Lower lobe of right lung (tissue), 2 donors: ENCODE measurements at regions not wholly inside any gene's neighbourhood (a gene's known extent, or its start where the extent isn't known, plus 50 kb on each side); places are given as distances from the start of the nearest gene placed in this dataset.

Experiments used
- ATAC-seq, 2 donors: fragments of 200-7000 bp; cut with Tn5 transposase; one replicate each; pipeline ENCODE4 v1.9.1; 2020 to 2022; ENCODE audit warnings: mild to moderate bottlenecking in 2 of 2, moderate library complexity in 2 of 2
- DNase-seq: peaks from one replicate; pipeline ENCODE4 v3.0.0-alpha.2; 2020
- H3K27ac ChIP-seq: fragments of 200-600 bp; one replicate; pipeline ENCODE4 v1.8.0; 2022
- H3K27me3 ChIP-seq: fragments of 200-600 bp; one replicate; pipeline ENCODE4 v1.8.0; 2022; ENCODE audit warnings: low read depth
- H3K36me3 ChIP-seq: fragments of 200-600 bp; one replicate; pipeline ENCODE4 v1.8.0; 2022; ENCODE audit warnings: mild to moderate bottlenecking
- H3K4me1 ChIP-seq: fragments of 200-600 bp; one replicate; pipeline ENCODE4 v1.8.0; 2022
- H3K4me3 ChIP-seq: fragments of 200-600 bp; one replicate; pipeline ENCODE4 v1.8.0; 2022; ENCODE audit warnings: mild to moderate bottlenecking
- H3K9me3 ChIP-seq: fragments of 200-600 bp; one replicate; pipeline ENCODE4 v1.8.0; 2022
- CTCF ChIP-seq: fragments of 200-600 bp; IDR thresholded peaks from one replicate; pipeline ENCODE4 v1.8.0; 2022; ENCODE audit warnings: antibody characterized with exemption, mild to moderate bottlenecking
- intact Hi-C: fragments of 100-400 bp; cut with DNase I; formaldehyde crosslinking; loops from one replicate; pipeline ENCODE4 v1.11.0; 2022
- donor health status: DM: no; HTN: yes; CAD: no; lungs with severe emphysema.

- Histone ChIP-seq H3K27me3 (no peaks in the 10 kb centered on the region), H3K4me1 (no peaks in the 10 kb centered on the region), H3K9me3 (no peaks in the 10 kb centered on the region), H3K36me3 (no peaks in the 10 kb centered on the region), H3K4me3 (no peak overlapping the region), H3K27ac (no peak overlapping the region)
- DNase-seq (no peak), ATAC-seq (no peak)
- no peak for TF ChIP-seq CTCF
- intact Hi-C loops = no loop called here
Observed at GRCh38 chr7:85703251-85704010, 516.6 kb upstream of the SEMA3D start.

- Histone ChIP-seq H3K27ac (no peak overlapping the region), H3K36me3 (no peaks in the 10 kb centered on the region), H3K4me3 (no peak overlapping the region), H3K27me3 (no peaks in the 10 kb centered on the region), H3K9me3 (no peaks in the 10 kb centered on the region), H3K4me1 (no peaks in the 10 kb centered on the region)
- no peak for TF ChIP-seq CTCF
- DNase-seq (no peak), ATAC-seq (no peak)
- intact Hi-C loops = no loop called here
Observed at GRCh38 chr7:85702348-85702747, 515.5 kb upstream of the SEMA3D start.

GRCh38 chr7:85699482-85699881 is 512.6 kb upstream of the SEMA3D start:
- Histone ChIP-seq H3K4me3 (no peak overlapping the region), H3K27me3 (no peaks in the 10 kb centered on the region), H3K9me3 (no peaks in the 10 kb centered on the region), H3K27ac (no peak overlapping the region), H3K4me1 (no peaks in the 10 kb centered on the region), H3K36me3 (no peaks in the 10 kb centered on the region)
- intact Hi-C loops = no loop called here
- no peak for TF ChIP-seq CTCF
- no peak for ATAC-seq
- DNase-seq = no peak

GRCh38 chr7:85695533-85695932 is 508.7 kb upstream of the SEMA3D start:
- H3K9me3 ChIP-seq = no peaks in the 10 kb centered on the region
- no peak overlapping the region for H3K4me3 ChIP-seq
- intact Hi-C loops = no loop called here
- ATAC-seq (peak; percentile 73 to 96), DNase-seq (no peak)
- no peaks in the 10 kb centered on the region for H3K36me3 ChIP-seq
- H3K27me3 ChIP-seq = no peaks in the 10 kb centered on the region
- TF ChIP-seq CTCF = no peak
- H3K4me1 ChIP-seq = no peaks in the 10 kb centered on the region
- H3K27ac ChIP-seq = no peak overlapping the region

GRCh38 chr7:85695041-85695440 is 508.2 kb upstream of the SEMA3D start:
- no peak for DNase-seq
- H3K9me3 ChIP-seq = no peaks in the 10 kb centered on the region
- H3K36me3 ChIP-seq = no peaks in the 10 kb centered on the region
- intact Hi-C loops = no loop called here
- H3K4me3 ChIP-seq = no peak overlapping the region
- no peaks in the 10 kb centered on the region for H3K27me3 ChIP-seq
- H3K27ac ChIP-seq = no peak overlapping the region
- ATAC-seq = no peak
- no peaks in the 10 kb centered on the region for H3K4me1 ChIP-seq
- TF ChIP-seq CTCF = no peak
